Cardiac muscle cell (in vitro differentiated cells and primary cell): ENCODE measurements at regions not wholly inside any gene's neighbourhood (a gene's known extent, or its start where the extent isn't known, plus 50 kb on each side); places are given as distances from the start of the nearest gene placed in this dataset.

Experiments used
- DNase-seq, 2 donors: peaks; one replicate each; pipeline versions ENCODE4 v3.0.0 to v3.0.0-alpha.2; 2010 to 2017; ENCODE audit warnings: low read depth in 1 of 2, low spot score in 1 of 2
- H3K27ac ChIP-seq: fragments of 200-600 bp; sonication (generic); 2 replicates; pipeline ENCODE4 v1.5.1; 2016
- H3K27me3 ChIP-seq: fragments of 200-600 bp; sonication (generic); 2 replicates; pipeline ENCODE4 v1.6.0; 2016; ENCODE audit warnings: control low read depth
- H3K36me3 ChIP-seq: fragments of 200-600 bp; sonication (generic); 2 replicates; pipeline ENCODE4 v1.5.1; 2016; ENCODE audit warnings: control low read depth
- H3K4me1 ChIP-seq: fragments of 200-600 bp; sonication (generic); 2 replicates; pipeline ENCODE4 v1.8.1; 2017; ENCODE audit warnings: low read depth, mild to moderate bottlenecking, mixed run types
- H3K4me3 ChIP-seq: fragments of 200-600 bp; sonication (generic); 2 replicates; pipeline ENCODE4 v1.5.1; 2016; ENCODE audit warnings: mild to moderate bottlenecking
- H3K9me3 ChIP-seq: fragments of 200-600 bp; sonication (generic); 2 replicates; pipeline ENCODE4 v1.5.1; 2017; ENCODE audit warnings: low read depth, mild to moderate bottlenecking, control low read depth
- TF ChIP-seq, protein P1 (sequence below): IDR thresholded peaks from 2 replicates; pipeline ENCODE4 v1.5.1; 2012; ENCODE audit warnings: low read depth, mild to moderate bottlenecking, low read length

DNA sequence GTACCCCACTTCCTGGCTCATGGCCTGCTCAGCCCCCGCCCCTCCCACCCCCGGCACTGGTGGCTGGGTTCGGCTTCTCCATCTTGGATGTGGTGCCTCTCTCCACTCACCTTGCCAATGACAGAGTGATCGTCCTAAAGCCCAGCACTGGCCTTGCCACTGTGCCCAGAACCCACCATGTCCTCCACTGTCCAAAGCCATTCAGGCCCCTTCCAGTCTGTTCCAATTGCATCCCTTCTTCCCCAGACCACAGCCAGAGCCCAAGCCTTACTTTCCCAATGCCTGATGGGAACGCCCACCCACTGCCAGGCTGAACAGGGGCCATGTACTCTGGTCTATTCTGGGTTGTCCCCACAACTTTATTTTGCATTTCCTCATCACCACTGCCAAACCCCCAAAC lies 625.8 kb upstream of the B3GAT1 start:
- Histone ChIP-seq H3K9me3 (no peaks in the 10 kb centered on the region), H3K4me3 (no peak overlapping the region), H3K36me3 (no peaks in the 10 kb centered on the region), H3K27ac (no peak overlapping the region), H3K27me3 (no peaks in the 10 kb centered on the region), H3K4me1 (no peaks in the 10 kb centered on the region)
- TF ChIP-seq, protein P1, sequence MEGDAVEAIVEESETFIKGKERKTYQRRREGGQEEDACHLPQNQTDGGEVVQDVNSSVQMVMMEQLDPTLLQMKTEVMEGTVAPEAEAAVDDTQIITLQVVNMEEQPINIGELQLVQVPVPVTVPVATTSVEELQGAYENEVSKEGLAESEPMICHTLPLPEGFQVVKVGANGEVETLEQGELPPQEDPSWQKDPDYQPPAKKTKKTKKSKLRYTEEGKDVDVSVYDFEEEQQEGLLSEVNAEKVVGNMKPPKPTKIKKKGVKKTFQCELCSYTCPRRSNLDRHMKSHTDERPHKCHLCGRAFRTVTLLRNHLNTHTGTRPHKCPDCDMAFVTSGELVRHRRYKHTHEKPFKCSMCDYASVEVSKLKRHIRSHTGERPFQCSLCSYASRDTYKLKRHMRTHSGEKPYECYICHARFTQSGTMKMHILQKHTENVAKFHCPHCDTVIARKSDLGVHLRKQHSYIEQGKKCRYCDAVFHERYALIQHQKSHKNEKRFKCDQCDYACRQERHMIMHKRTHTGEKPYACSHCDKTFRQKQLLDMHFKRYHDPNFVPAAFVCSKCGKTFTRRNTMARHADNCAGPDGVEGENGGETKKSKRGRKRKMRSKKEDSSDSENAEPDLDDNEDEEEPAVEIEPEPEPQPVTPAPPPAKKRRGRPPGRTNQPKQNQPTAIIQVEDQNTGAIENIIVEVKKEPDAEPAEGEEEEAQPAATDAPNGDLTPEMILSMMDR = no peak
- DNase-seq = no peak

DNA sequence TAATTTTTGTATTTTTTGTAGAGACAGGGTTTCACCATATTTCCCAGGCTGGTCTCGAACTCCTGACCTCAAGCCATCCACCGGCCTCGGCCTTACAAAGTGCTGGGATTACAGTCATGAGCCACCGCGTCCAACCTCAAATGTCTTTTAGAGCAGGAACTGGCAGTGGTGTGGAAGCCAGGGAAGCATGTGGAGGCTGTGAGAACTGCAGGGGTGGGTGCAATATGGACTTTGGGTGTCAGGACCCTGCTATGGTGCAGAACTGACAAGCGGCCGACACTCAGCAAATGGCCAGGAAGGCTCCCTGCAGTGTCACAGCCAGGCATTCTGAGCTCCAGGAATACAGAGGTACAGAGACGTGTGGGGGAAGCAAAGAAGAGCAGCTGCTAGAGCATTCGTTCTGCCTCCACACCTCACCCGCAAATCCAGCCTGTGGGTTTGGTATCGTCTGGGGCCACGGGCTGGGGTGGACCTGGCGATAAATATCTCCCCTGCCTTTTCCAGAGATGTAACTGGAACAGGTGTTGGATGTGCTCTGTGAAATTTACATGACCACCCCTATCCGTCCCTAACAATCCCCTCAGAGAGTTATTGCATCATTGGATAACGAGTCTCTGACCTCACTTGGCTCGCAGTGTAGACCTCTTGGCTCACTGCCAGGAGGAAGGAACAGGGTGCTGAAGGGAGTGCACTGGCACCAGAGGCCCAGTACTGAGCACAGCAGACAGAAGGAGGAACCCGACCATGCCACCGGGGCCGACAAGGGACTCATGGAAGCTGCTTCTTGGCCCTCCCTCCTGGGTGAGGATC lies 624.7 kb upstream of the B3GAT1 start:
- H3K4me1 ChIP-seq = no peaks in the 10 kb centered on the region
- H3K9me3 ChIP-seq = no peaks in the 10 kb centered on the region
- DNase-seq = no peak
- TF ChIP-seq, protein P1 = no peak
- no peaks in the 10 kb centered on the region for H3K36me3 ChIP-seq
- no peaks in the 10 kb centered on the region for H3K27me3 ChIP-seq
- H3K27ac ChIP-seq = no peak overlapping the region
- H3K4me3 ChIP-seq = no peak overlapping the region

DNA sequence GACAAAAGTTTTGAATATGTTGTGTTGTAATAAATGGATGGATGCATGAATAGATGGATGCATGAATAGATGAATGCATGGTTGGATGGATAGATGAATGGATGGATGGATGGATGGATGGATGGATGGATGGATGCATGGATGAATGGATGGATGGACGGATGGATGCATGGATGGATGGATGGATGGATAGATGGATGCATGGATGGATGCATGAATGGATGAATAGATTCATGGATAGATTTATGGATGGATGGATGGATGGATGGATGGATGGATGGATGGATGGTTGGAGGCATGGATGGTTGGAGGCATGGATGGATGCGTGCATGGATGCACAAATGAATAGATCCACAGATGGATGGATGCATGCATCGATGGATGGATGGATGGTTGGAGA lies 623.2 kb upstream of the B3GAT1 start:
- H3K4me1 ChIP-seq = no peaks in the 10 kb centered on the region
- H3K27me3 ChIP-seq = no peaks in the 10 kb centered on the region
- TF ChIP-seq, protein P1 = no peak

DNA sequence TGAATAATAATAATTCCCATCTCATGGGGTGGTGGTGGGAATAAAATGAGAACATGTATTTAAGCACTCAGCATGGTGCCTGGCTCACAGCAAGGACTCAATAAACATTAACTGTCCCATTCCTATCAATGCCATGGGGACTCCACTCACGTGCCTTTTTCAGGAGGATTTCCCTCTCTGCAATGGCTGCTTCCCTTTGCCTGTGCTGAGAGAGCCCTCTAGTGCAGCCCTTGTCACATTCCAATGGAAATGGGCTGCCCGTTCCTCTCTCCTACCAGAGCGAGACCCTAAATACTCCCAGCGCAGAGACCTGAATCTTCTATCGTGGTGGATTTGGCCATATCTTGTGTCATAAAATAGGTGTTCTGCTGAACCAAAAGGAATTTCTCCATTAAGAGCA lies 621.5 kb upstream of the B3GAT1 start:
- Histone ChIP-seq H3K27me3 (no peaks in the 10 kb centered on the region), H3K27ac (no peak overlapping the region), H3K4me1 (no peaks in the 10 kb centered on the region), H3K4me3 (no peak overlapping the region), H3K9me3 (no peaks in the 10 kb centered on the region), H3K36me3 (no peaks in the 10 kb centered on the region)
- peak; percentile 1 to 80 for DNase-seq
- TF ChIP-seq, protein P1 = no peak

More for the DNA sequence above, 623.2 kb upstream of the B3GAT1 start:
- Histone ChIP-seq H3K27ac (no peak overlapping the region), H3K36me3 (no peaks in the 10 kb centered on the region), H3K9me3 (no peaks in the 10 kb centered on the region), H3K4me3 (no peak overlapping the region)
- no peak for DNase-seq

DNA sequence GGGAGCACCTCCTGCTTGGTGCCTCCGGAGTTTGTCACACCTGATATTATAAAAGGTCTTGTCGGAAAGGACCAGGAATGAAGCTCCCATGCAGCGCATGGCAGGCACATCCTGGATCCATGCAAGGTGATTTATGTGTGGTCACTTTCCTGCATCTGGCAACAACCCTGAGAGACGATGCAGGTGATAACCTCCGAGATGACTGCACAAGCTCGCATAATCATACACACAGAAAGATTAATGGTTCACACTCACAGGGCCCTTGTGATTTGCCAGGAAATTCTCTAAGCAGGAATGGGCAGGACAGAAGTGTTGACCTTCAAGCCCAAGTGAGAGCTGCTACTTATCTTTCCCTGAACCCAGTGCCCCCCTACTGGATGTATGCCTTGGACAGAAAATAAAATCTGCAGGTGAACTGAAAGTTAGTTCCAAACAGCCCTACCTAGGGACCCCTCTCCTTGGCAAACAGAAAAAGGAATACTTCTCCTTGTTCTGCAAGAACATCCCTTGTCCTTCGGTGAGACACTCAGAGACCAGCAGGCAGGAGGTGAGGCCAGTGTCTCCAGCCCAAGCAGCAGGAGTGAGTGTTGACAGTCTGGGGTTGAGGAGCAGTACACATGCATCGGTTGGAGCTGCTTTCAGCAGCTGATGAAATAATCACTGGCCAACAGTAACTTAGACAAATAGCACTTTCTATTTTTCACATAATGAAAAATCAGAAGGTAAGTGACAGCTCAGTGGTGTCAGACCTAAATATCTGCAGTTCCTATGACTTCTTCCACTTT lies 619.4 kb upstream of the B3GAT1 start:
- Histone ChIP-seq H3K27ac (no peak overlapping the region), H3K27me3 (no peaks in the 10 kb centered on the region), H3K36me3 (no peaks in the 10 kb centered on the region), H3K4me3 (no peak overlapping the region), H3K9me3 (no peaks in the 10 kb centered on the region), H3K4me1 (no peaks in the 10 kb centered on the region)
- TF ChIP-seq, protein P1 = no peak
- no peak for DNase-seq
